ENCODE measurements at regions not wholly inside any gene's neighbourhood (a gene's known extent, or its start where the extent isn't known, plus 50 kb on each side); places are given as distances from the start of the nearest gene placed in this dataset.

GRCh38 chrX:40207626-40208025, 109.9 kb upstream of the BCOR start:
- H3K4me3 ChIP-seq: no peak overlapping the region
- no peak overlapping the region for H2AFZ ChIP-seq (ENCODE audit: control insufficient read depth, low read depth, low read length)
- H3K27ac ChIP-seq (ENCODE audit: control insufficient read depth, insufficient read depth): no peak overlapping the region
- BruUV-seq (replicated peaks): no TSS peak
- RAD21 ChIA-PET (ENCODE audit: unreplicated experiment): no interaction called here
- no peaks in the 10 kb centered on the region for H3K79me2 ChIP-seq (ENCODE audit: control insufficient read depth, insufficient read depth, low read length)
- no peak overlapping the region for H3K4me2 ChIP-seq (ENCODE audit: control insufficient read depth, insufficient read depth)
- no peaks in the 10 kb centered on the region for H3K27me3 ChIP-seq (replicated peaks in 1 of 2; ENCODE audit: control insufficient read depth in 2 of 2, insufficient read depth in 2 of 2, low read length in 1 of 2)
- CTCF ChIA-PET: no interaction called here
- FAIRE-seq: no peak
- WGBS (ENCODE audit: insufficient coverage, insufficient replicate concordance, low lambda C conversion rate, missing lambda C conversion rate): 33% methylated on average over 4 of the region's 4 CpGs
- no peak for DNase-seq (ENCODE audit: low read depth, low spot score)
- peak; percentile 70 for ATAC-seq
- POLR2A ChIA-PET: no interaction called here
- H3K9me3 ChIP-seq (replicated peaks; ENCODE audit: control insufficient read depth, insufficient read depth, low read length): no peaks in the 10 kb centered on the region
- peaks cover 8% of the 10 kb centered on the region; the same call in 1 of the 2 replicates for H3K4me1 ChIP-seq (ENCODE audit: control insufficient read depth, insufficient read depth, low read length)
- SMC1A ChIA-PET (ENCODE audit: uncharacterized antibody, unreplicated experiment): no interaction called here
- intact Hi-C loops (cut with micrococcal nuclease; ENCODE audit: unreplicated experiment): loop anchor here (5.0 kb wide), 2 partner anchors 35 to 590 kb away; no protein-coding TSS in a partner anchor
- in situ Hi-C loops (cut with MboI): no loop called here
- peak; percentile 38 for TF ChIP-seq USF1 (IDR thresholded peaks at IDR 0.05; ENCODE audit: borderline replicate concordance, extremely low read length, insufficient read depth, low read depth, low read length)
- no peak for TF ChIP-seq HDAC6 (IDR thresholded peaks at IDR 0.05; ENCODE audit: unreplicated experiment)
- TF ChIP-seq SREBF1 (IDR thresholded peaks at IDR 0.05; ENCODE audit: low read length): no peak
- no peak for TF ChIP-seq ZSCAN29 (IDR thresholded peaks at IDR 0.05)
- TF ChIP-seq ZZZ3 (IDR thresholded peaks at IDR 0.05; ENCODE audit: control insufficient read depth, insufficient read length, low read depth): no peak
- TF ChIP-seq TCF3 (IDR thresholded peaks at IDR 0.05; ENCODE audit: borderline replicate concordance, insufficient read depth, low read depth, low read length): no peak
- no peak for TF ChIP-seq BRCA1 (IDR thresholded peaks at IDR 0.05; ENCODE audit: low read depth, low read length)
- peak; percentile 59; the same call in 1 of the 2 replicates for TF ChIP-seq YY1 (IDR thresholded peaks at IDR 0.05; ENCODE audit: low read depth, low read length)
- H4K20me1 ChIP-seq (ENCODE audit: control insufficient read depth, insufficient read depth): no peaks in the 10 kb centered on the region
- H3K36me3 ChIP-seq (ENCODE audit: control insufficient read depth in 2 of 2, insufficient read depth in 2 of 2, low read length in 1 of 2): no peaks in the 10 kb centered on the region
- no peak overlapping the region for H3K9ac ChIP-seq (ENCODE audit: control insufficient read depth, insufficient read depth, low read length)

GRCh38 chrX:40205471-40205870, 107.7 kb upstream of the BCOR start:
- Histone ChIP-seq H3K9me3 (replicated peaks; ENCODE audit: control insufficient read depth, insufficient read depth, low read length) (no peaks in the 10 kb centered on the region), H3K9ac (ENCODE audit: control insufficient read depth, insufficient read depth, low read length) (no peak overlapping the region), H3K4me3 (no peak overlapping the region), H3K4me2 (ENCODE audit: control insufficient read depth, insufficient read depth) (no peak overlapping the region), H3K36me3 (ENCODE audit: control insufficient read depth in 2 of 2, insufficient read depth in 2 of 2, low read length in 1 of 2) (no peaks in the 10 kb centered on the region), H3K27ac (ENCODE audit: control insufficient read depth, insufficient read depth) (no peak overlapping the region), H2AFZ (ENCODE audit: control insufficient read depth, low read depth, low read length) (no peak overlapping the region), H3K27me3 (replicated peaks in 1 of 2; ENCODE audit: control insufficient read depth in 2 of 2, insufficient read depth in 2 of 2, low read length in 1 of 2) (no peaks in the 10 kb centered on the region), H3K4me1 (ENCODE audit: control insufficient read depth, insufficient read depth, low read length) (peaks cover 20% of the 10 kb centered on the region), H4K20me1 (ENCODE audit: control insufficient read depth, insufficient read depth) (no peaks in the 10 kb centered on the region), H3K79me2 (ENCODE audit: control insufficient read depth, insufficient read depth, low read length) (no peaks in the 10 kb centered on the region)
- no TSS peak for BruUV-seq (replicated peaks)
- ChIA-PET RAD21 (ENCODE audit: unreplicated experiment) (no interaction called here), CTCF (no interaction called here), SMC1A (ENCODE audit: uncharacterized antibody, unreplicated experiment) (no interaction called here), POLR2A (no interaction called here)
- in situ Hi-C loops (cut with MboI): no loop called here
- ATAC-seq (no peak), DNase-seq (ENCODE audit: low read depth, low spot score) (no peak), FAIRE-seq (no peak)
- TF ChIP-seq ETV6 (conservative IDR thresholded peaks at IDR 0.05 in 1 of 2, IDR thresholded peaks at IDR 0.05 in 1 of 2; ENCODE audit: borderline replicate concordance in 1 of 2, low read depth in 1 of 2): no peak
- no peak for TF ChIP-seq ZNF207 (IDR thresholded peaks at IDR 0.05; ENCODE audit: borderline replicate concordance)
- TF ChIP-seq MYC (IDR thresholded peaks at IDR 0.05; ENCODE audit: insufficient read depth, insufficient read length, insufficient replicate concordance, low read length, severe bottlenecking): no peak
- 82% methylated on average over 26 of the region's 26 CpGs for WGBS (ENCODE audit: insufficient coverage, insufficient replicate concordance, low lambda C conversion rate, missing lambda C conversion rate)
- intact Hi-C loops (cut with micrococcal nuclease; ENCODE audit: unreplicated experiment): loop anchor here (5.0 kb wide), 2 partner anchors 33 to 588 kb away; no protein-coding TSS in a partner anchor
